PC-9 (cell line): ENCODE measurements at regions not wholly inside any gene's neighbourhood (a gene's known extent, or its start where the extent isn't known, plus 50 kb on each side); places are given as distances from the start of the nearest gene placed in this dataset.

Experiments used
- BruUV-seq: library from RNA; stranded (reverse); fragments of 400-500 nt; replicated peaks from 2 replicates; lab custom pipeline; 2021; lab: Mats Ljungman, UMichigan
- CTCF ChIA-PET: fragments of 300-600 bp; sonication (Branson Sonifier 250); formaldehyde crosslinking; loops from one replicate; lab custom pipeline; 2022; ENCODE audit warnings: antibody characterized with exemption; lab: Charles Lee
- POLR2A ChIA-PET: fragments of 300-600 bp; sonication (Branson Sonifier 250); formaldehyde crosslinking; loops from one replicate; lab custom pipeline; 2022; ENCODE audit warnings: antibody characterized with exemption; ENCODE audit not compliant: unreplicated experiment; lab: Charles Lee
- DNase-seq, 2 experiments: peaks; one replicate each; pipeline versions ENCODE4 v3.0.0 to v3.0.0-alpha.2; 2015 to 2022; ENCODE audit warnings: mixed read lengths in 1 of 2
- H2AFZ ChIP-seq: fragments of 200-600 bp; sonication (generic); 2 replicates; pipeline ENCODE4 v1.8.1; 2017; ENCODE audit warnings: antibody characterized with exemption
- H3F3A ChIP-seq: fragments of 200-600 bp; sonication (generic); 2 replicates; pipeline ENCODE4 v1.8.1; 2017; ENCODE audit warnings: antibody characterized with exemption, mild to moderate bottlenecking, low read depth; ENCODE audit not compliant: insufficient read depth
- H3K27ac ChIP-seq: fragments of 200-600 bp; sonication (generic); 2 replicates; pipeline ENCODE4 v1.6.1; 2016; ENCODE audit warnings: mixed run types
- H3K27me3 ChIP-seq: fragments of 200-600 bp; sonication (generic); 2 replicates; pipeline ENCODE4 v1.6.1; 2016; ENCODE audit warnings: low read depth, mixed run types; ENCODE audit not compliant: insufficient read depth
- H3K36me3 ChIP-seq: fragments of 200-600 bp; sonication (generic); 2 replicates; pipeline ENCODE4 v1.6.1; 2016; ENCODE audit warnings: low read depth, mixed run types
- H3K4me1 ChIP-seq: fragments of 200-600 bp; sonication (generic); replicated peaks from 2 replicates; pipeline ENCODE4 v1.6.1; 2016; ENCODE audit warnings: mixed run types; ENCODE audit not compliant: insufficient read depth
- H3K4me2 ChIP-seq: fragments of 200-600 bp; sonication (generic); 2 replicates; pipeline ENCODE4 v1.6.1; 2017; ENCODE audit warnings: mixed run types
- H3K4me3 ChIP-seq: fragments of 200-600 bp; sonication (generic); 2 replicates; pipeline ENCODE4 v1.6.1; 2016; ENCODE audit warnings: mixed run types
- H3K79me2 ChIP-seq: fragments of 200-600 bp; sonication (generic); 2 replicates; pipeline ENCODE4 v1.6.1; 2017; ENCODE audit warnings: low read depth, mixed run types
- H3K9me2 ChIP-seq: fragments of 200-600 bp; sonication (generic); 2 replicates; pipeline ENCODE4 v1.8.1; 2017; ENCODE audit warnings: mild to moderate bottlenecking; ENCODE audit not compliant: insufficient read depth
- H3K9me3 ChIP-seq: fragments of 200-600 bp; sonication (generic); 2 replicates; pipeline ENCODE4 v1.8.1; 2016; ENCODE audit warnings: low read depth; ENCODE audit not compliant: insufficient read depth
- H4K20me1 ChIP-seq: fragments of 200-600 bp; sonication (generic); 2 replicates; pipeline ENCODE4 v1.8.1; 2017; ENCODE audit not compliant: insufficient read depth
- CTCF ChIP-seq: fragments of 200-600 bp; sonication (generic); conservative IDR thresholded peaks from 2 replicates; pipeline ENCODE4 v1.6.1; 2017; ENCODE audit warnings: mixed run types, antibody characterized with exemption, mild to moderate bottlenecking, moderate library complexity
- EZH2 ChIP-seq: fragments of 200-600 bp; sonication (generic); IDR thresholded peaks from 2 replicates; pipeline ENCODE4 v1.8.0; 2017; ENCODE audit warnings: antibody characterized with exemption, low read depth
- intact Hi-C: fragments of 100-400 bp; cut with micrococcal nuclease; formaldehyde crosslinking; loops from one replicate; pipeline ENCODE4 v1.10.0; 2022; ENCODE audit not compliant: unreplicated experiment

GRCh38 chr19:29393915-29394460 lies 131.8 kb upstream of the VSTM2B start:
- POLR2A ChIA-PET, result no interaction called here
- Histone ChIP-seq H3K9me2 (no peaks in the 10 kb centered on the region), H3K4me2 (no peak overlapping the region), H4K20me1 (no peaks in the 10 kb centered on the region), H3K27ac (no peak overlapping the region), H3K4me1 (no peaks in the 10 kb centered on the region), H3K27me3 (peaks cover 62% of the 10 kb centered on the region), H2AFZ (no peak overlapping the region), H3K36me3 (no peaks in the 10 kb centered on the region), H3K4me3 (no peak overlapping the region), H3K79me2 (no peaks in the 10 kb centered on the region), H3K9me3 (no peaks in the 10 kb centered on the region), H3F3A (no peaks in the 10 kb centered on the region)
- BruUV-seq, result no TSS peak
- TF ChIP-seq EZH2 (no peak), CTCF (no peak)
- no peak for DNase-seq
- intact Hi-C loops, result no loop called here
- CTCF ChIA-PET, result no interaction called here

GRCh38 chr19:29395111-29395733 lies 130.6 kb upstream of the VSTM2B start:
- Histone ChIP-seq H3K9me2 (no peaks in the 10 kb centered on the region), H3K27me3 (peaks cover 74% of the 10 kb centered on the region), H3K4me3 (no peak overlapping the region), H3K9me3 (no peaks in the 10 kb centered on the region), H3F3A (no peaks in the 10 kb centered on the region), H3K4me2 (no peak overlapping the region), H3K36me3 (no peaks in the 10 kb centered on the region), H3K79me2 (no peaks in the 10 kb centered on the region), H3K4me1 (no peaks in the 10 kb centered on the region), H4K20me1 (no peaks in the 10 kb centered on the region), H2AFZ (no peak overlapping the region), H3K27ac (no peak overlapping the region)
- TF ChIP-seq CTCF (no peak), EZH2 (no peak)
- ChIA-PET POLR2A (no interaction called here), CTCF (no interaction called here)
- BruUV-seq, result no TSS peak
- intact Hi-C loops, result no loop called here
- no peak for DNase-seq

GRCh38 chr19:29395734-29396414 lies 129.9 kb upstream of the VSTM2B start:
- no peak overlapping the region for H2AFZ ChIP-seq
- no TSS peak for BruUV-seq
- DNase-seq, result no peak
- H3K79me2 ChIP-seq, result no peaks in the 10 kb centered on the region
- no peak overlapping the region for H3K27ac ChIP-seq
- intact Hi-C loops, result no loop called here
- no peak overlapping the region for H3K4me3 ChIP-seq
- no peaks in the 10 kb centered on the region for H4K20me1 ChIP-seq
- no peaks in the 10 kb centered on the region for H3F3A ChIP-seq
- CTCF ChIA-PET, result no interaction called here
- POLR2A ChIA-PET, result no interaction called here
- no peaks in the 10 kb centered on the region for H3K4me1 ChIP-seq
- H3K9me3 ChIP-seq, result no peaks in the 10 kb centered on the region
- peaks cover 81% of the 10 kb centered on the region for H3K27me3 ChIP-seq
- TF ChIP-seq CTCF, result no peak
- no peak for TF ChIP-seq EZH2
- no peaks in the 10 kb centered on the region for H3K9me2 ChIP-seq
- H3K36me3 ChIP-seq, result no peaks in the 10 kb centered on the region
- no peak overlapping the region for H3K4me2 ChIP-seq
